ENCODE measurements at regions not wholly inside any gene's neighbourhood (a gene's known extent, or its start where the extent isn't known, plus 50 kb on each side); places are given as distances from the start of the nearest gene placed in this dataset.
"Not testable (repeated sequence)": the region's sequence is repeated elsewhere in the genome, so short reads cannot be mapped to it uniquely, and the experiment has no call there.

DNA sequence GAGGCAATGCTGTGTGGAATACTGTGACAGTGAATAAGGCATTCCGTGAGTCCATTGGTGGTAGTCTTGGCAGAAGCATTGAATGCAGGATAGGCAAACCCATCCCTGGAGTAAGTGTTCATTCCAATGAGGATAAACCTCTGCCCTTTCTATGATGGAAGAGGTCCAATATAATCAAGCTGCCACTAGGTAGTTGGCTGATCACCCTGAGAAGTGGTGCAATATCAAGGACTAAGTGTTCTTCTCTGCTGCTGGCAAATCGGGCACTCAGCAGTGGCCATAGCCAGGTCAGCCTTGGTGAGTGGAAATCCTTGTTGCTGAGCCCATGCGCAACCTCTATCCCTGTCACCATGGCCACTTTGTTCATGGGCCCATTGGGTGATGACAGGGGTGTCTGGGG lies 70.1 kb downstream of the FBXO4 start:
- no peaks in the 10 kb centered on the region for H3K9me3 ChIP-seq (ENCODE audit: control insufficient read depth, insufficient read depth, low read length)
- H3K36me3 ChIP-seq (ENCODE audit: insufficient read depth, low read length): no peaks in the 10 kb centered on the region
- H3K9ac ChIP-seq (ENCODE audit: low read depth, low read length): no peak overlapping the region
- no peaks in the 10 kb centered on the region for H3K4me1 ChIP-seq (ENCODE audit: insufficient read depth, low read length)

DNA sequence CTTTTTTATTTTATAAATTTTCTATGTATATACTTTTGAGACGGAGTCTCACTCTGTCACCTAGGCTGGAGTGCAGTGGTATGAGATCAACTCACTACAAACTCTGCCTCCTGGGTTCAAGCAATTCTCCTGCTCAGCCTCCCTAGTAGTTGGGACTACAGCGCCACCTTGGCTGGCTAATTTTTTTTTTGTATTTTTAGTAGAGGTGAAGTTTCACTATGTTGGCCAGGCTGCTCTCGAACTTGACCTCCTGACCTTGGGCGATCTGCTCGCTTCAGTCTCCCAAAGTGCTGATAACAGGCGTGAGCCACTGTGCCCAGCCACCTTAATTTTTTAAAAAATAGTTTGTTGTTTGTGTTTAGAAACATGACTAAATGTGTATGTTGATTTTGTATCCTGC lies 76.6 kb downstream of the FBXO4 start:
- H3K9me3 ChIP-seq (ENCODE audit: control insufficient read depth, insufficient read depth, low read length): no peaks in the 10 kb centered on the region
- H3K36me3 ChIP-seq (ENCODE audit: insufficient read depth, low read length): no peaks in the 10 kb centered on the region
- H3K9ac ChIP-seq (ENCODE audit: low read depth, low read length): no peak overlapping the region
- H3K4me1 ChIP-seq (ENCODE audit: insufficient read depth, low read length): no peaks in the 10 kb centered on the region

DNA sequence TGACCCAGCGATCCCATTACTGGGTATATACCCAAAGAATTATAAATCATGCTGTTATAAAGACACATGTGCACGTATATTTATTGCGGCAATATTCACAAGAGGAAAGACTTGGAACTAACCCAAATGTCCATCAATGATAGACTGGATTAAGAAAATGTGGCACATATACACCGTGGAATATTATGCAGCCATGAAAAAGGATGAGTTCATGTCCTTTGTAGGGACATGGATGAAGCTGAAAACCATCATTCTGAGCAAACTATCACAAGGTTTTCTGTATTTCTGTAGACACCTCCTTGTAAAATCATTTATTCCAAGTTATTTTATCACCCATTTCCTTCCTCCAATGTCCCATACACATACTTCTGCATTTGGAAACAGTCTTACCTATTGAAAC lies 78.8 kb downstream of the FBXO4 start:
- not testable (repeated sequence) for H3K4me1 ChIP-seq (ENCODE audit: insufficient read depth, low read length); H3K9me3 ChIP-seq (ENCODE audit: control insufficient read depth, insufficient read depth, low read length); H3K36me3 ChIP-seq (ENCODE audit: insufficient read depth, low read length); H3K9ac ChIP-seq (ENCODE audit: low read depth, low read length)

DNA sequence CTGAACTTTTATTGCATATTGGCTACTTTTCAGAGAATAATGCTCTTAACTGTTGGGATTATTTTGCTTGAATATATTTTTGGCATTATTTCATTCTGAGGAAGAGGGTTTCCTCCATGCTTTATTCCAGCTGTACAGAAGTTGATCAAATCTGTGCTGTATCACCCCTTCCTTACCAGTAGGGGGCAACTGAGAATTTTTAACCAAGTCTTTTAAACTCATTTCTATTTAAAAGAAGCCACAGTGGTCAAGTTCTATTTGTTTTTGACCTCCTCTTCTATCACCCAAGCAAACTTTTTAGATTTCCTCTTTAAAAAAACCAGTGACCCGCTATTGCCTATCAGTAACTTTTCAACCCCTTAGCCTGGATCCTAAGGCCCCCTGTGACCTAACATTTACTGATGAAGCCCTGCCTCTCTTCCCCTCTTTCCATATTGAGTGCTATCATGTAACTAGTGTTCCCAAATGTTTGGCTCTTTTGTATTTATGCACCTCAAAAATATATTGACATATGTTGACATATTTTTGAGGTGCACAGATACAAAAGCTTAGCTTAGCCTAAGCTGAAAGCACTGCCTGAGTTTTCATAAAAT lies 80.6 kb downstream of the FBXO4 start:
- no peaks in the 10 kb centered on the region for H3K36me3 ChIP-seq (ENCODE audit: insufficient read depth, low read length)
- no peak overlapping the region for H3K9ac ChIP-seq (ENCODE audit: low read depth, low read length)
- H3K9me3 ChIP-seq (ENCODE audit: control insufficient read depth, insufficient read depth, low read length): no peaks in the 10 kb centered on the region
- H3K4me1 ChIP-seq (ENCODE audit: insufficient read depth, low read length): no peaks in the 10 kb centered on the region

DNA sequence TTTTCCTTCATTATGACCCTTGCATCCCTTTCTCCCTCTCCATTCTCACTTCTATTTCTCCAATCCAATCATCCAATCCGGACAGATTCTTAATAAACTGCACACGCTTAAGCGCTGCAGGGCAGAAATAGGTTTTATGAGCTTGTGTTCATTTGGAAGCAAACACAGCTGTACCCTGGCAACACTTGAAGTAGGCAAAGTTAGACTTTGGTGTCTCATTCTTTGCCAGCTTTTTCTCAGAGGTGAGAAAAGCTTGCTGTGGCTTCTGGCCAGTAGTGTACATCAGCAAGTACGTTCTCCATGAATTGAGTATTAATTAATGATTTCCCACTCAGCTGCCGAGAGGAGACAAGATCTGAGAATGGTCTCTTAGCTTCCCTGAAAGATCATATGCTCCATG lies 88.5 kb downstream of the FBXO4 start:
- Histone ChIP-seq H3K4me1 (ENCODE audit: insufficient read depth, low read length) (no peaks in the 10 kb centered on the region), H3K36me3 (ENCODE audit: insufficient read depth, low read length) (no peaks in the 10 kb centered on the region), H3K9ac (ENCODE audit: low read depth, low read length) (no peak overlapping the region), H3K9me3 (ENCODE audit: control insufficient read depth, insufficient read depth, low read length) (no peaks in the 10 kb centered on the region)

DNA sequence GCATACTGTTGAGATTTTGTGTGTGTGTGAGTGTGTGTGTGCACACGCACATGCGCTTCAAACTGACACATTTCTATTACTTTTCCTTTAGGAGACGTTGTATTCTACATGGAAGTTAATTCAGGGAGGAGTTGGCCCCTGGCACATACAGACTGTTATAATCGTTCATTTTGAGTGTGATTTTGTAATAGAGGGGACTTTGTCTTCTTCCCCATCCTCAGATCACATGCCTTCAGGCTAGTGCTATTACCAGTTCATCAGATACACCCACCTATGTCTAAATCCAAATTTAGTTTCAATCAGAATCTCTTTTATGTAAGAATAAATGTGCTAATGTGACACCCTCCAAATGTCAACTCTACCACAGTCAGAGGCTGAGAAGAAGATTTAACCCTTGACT lies 90.2 kb downstream of the FBXO4 start:
- Histone ChIP-seq H3K9me3 (ENCODE audit: control insufficient read depth, insufficient read depth, low read length) (no peaks in the 10 kb centered on the region), H3K36me3 (ENCODE audit: insufficient read depth, low read length) (no peaks in the 10 kb centered on the region), H3K4me1 (ENCODE audit: insufficient read depth, low read length) (no peaks in the 10 kb centered on the region), H3K9ac (ENCODE audit: low read depth, low read length) (no peak overlapping the region)

DNA sequence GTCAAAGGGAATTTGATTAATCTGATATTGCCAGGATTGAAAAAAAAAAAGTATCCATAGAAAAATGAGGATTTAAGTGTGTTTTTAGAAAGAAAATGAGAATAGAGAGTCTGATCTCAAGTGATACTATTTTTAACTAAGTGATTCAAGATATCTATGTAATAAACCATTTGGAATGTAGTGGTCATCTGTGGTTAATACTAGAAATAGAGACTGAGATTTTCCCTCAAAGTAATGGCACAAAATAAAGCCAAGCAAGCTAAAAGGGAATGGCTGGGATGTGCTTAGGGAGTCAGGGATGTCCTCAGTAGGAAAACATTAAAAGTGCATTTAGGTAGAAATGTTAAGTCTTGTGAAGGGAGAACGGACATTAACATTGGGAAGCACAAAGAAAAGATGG lies 90.6 kb downstream of the FBXO4 start:
- Histone ChIP-seq H3K9ac (ENCODE audit: low read depth, low read length) (no peak overlapping the region), H3K36me3 (ENCODE audit: insufficient read depth, low read length) (no peaks in the 10 kb centered on the region), H3K4me1 (ENCODE audit: insufficient read depth, low read length) (peaks cover 2% of the 10 kb centered on the region; the same call in 1 of the 2 replicates), H3K9me3 (ENCODE audit: control insufficient read depth, insufficient read depth, low read length) (no peaks in the 10 kb centered on the region)

DNA sequence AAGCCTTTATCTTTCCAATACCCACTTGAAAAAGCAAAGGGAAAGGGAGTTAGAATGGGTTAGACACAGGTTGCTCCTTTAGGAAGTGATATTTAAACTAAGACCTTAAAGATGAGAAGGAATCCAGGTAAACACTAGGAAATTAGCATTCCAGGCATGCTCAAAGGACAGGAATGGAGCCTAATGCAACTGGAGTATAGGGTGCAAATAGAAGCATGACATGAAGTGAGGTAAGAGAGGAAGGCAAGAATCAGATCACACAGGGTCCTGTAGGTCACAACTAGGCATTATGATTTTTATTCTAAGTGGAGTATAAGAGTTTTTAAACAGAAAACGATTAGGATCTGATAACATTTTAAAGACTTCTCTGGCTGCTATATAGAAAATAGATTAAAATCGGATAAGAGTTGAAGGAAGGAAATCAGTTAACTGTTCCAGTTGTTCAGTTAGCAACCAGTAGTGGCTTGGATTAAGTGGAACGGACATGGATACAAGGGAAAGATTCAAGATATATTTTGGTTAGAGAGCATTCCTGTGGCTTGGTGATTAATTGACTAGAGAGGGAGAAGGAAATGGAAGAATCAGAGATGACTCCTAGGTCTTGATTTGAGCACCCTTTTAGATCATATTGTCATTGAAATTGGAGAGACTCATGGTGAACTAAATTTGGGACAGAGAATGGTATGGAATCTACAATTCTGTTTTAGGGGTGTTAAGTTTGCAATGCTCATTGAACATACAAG lies 95.9 kb downstream of the FBXO4 start:
- no peaks in the 10 kb centered on the region for H3K36me3 ChIP-seq (ENCODE audit: insufficient read depth, low read length)
- no peaks in the 10 kb centered on the region for H3K9me3 ChIP-seq (ENCODE audit: control insufficient read depth, insufficient read depth, low read length)
- H3K4me1 ChIP-seq (ENCODE audit: insufficient read depth, low read length): peaks cover 4% of the 10 kb centered on the region; the same call in 1 of the 2 replicates
- no peak overlapping the region for H3K9ac ChIP-seq (ENCODE audit: low read depth, low read length)

DNA sequence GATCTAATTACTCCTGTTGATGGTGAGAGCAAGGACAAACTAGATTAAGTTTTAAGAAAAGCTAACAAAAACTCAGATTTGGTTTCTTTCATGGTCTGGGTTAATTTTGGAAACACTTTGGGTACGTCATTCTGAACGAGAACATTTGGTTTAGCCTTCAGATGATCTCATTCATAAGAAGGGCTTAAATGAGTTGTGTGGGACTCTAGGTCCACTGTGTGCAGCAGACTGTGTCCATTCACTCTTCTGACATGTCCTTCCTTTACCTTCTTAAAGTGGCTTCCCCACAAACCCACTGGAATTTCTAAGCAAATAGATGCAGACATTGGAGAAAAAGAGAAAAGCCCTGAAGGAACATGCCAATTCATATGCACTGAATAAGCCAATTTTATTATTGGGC lies 96.8 kb downstream of the FBXO4 start:
- H3K9ac ChIP-seq (ENCODE audit: low read depth, low read length): no peak overlapping the region
- H3K36me3 ChIP-seq (ENCODE audit: insufficient read depth, low read length): no peaks in the 10 kb centered on the region
- H3K9me3 ChIP-seq (ENCODE audit: control insufficient read depth, insufficient read depth, low read length): no peaks in the 10 kb centered on the region
- peaks cover 4% of the 10 kb centered on the region; the same call in 1 of the 2 replicates for H3K4me1 ChIP-seq (ENCODE audit: insufficient read depth, low read length)

DNA sequence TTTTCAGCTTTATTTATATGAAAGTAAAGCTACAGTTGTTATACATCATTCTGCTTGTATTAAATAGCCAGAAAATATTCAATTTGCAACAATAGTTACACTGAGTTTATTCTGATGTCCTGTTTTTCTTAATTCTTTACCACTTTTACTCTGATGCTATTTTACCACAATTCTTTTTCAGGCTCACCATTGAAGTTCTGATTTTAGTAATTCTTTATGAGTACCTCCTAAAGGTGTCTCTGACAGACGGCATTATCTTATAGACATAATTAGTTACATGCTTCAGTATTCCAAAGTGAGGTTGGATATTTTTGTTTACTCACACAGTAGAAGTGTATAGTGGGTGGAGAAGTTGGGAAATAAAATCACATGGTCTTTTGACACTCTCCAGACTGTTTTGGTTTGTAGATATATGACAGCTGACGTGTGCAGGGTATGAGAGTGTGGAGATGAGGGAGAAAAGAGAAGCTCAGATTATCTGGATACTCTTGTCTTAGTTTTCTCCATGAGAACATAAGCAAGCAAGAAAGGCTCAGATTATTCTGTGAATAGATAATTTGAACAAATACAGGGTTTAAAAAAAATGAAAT lies 97.4 kb downstream of the FBXO4 start:
- Histone ChIP-seq H3K9ac (ENCODE audit: low read depth, low read length) (no peak overlapping the region), H3K9me3 (ENCODE audit: control insufficient read depth, insufficient read depth, low read length) (no peaks in the 10 kb centered on the region), H3K4me1 (ENCODE audit: insufficient read depth, low read length) (peaks cover 4% of the 10 kb centered on the region; the same call in 1 of the 2 replicates), H3K36me3 (ENCODE audit: insufficient read depth, low read length) (no peaks in the 10 kb centered on the region)

DNA sequence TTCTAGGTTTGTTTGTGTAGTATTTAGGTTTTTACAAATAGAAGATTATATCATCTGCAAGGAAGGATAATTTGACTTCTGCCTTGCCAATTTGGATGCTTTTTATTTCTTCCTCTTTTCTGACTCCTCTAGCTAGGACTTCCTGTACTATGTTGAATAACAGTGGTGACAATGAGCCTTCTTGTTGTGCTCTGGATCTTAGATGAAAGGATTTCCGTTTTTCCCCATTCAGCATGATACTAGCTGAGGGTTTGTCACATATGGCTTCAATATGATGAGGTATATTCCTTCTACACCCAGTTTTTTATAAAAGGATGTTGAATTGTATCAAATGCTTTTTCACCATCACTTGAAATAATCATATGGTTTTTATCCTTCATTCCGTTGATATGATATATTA lies 101.4 kb downstream of the FBXO4 start:
- H3K9ac ChIP-seq (ENCODE audit: low read depth, low read length): no peak overlapping the region
- H3K4me1 ChIP-seq (ENCODE audit: insufficient read depth, low read length): no peaks in the 10 kb centered on the region
- H3K9me3 ChIP-seq (ENCODE audit: control insufficient read depth, insufficient read depth, low read length): no peaks in the 10 kb centered on the region
- H3K36me3 ChIP-seq (ENCODE audit: insufficient read depth, low read length): no peaks in the 10 kb centered on the region

DNA sequence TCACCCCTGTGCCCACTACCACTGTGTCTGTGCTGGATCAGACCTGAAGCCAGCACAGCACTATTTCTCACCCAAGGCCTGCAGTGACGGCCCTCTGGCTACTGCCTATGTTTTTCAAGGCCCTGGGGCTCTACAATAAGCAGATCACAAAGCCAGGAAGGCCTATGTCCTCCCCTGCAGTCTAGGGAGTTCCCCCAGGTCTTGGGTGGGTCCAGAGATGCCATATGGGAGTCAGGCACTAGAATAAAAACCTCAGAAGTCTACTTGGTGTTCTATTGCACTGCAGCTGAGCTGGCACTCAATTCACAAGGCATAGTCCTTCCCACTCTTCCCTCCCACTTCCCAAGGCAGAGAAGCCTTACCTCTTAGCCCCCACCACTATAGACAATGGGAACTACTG lies 107.1 kb downstream of the FBXO4 start:
- Histone ChIP-seq H3K36me3 (ENCODE audit: insufficient read depth, low read length) (no peaks in the 10 kb centered on the region), H3K9me3 (ENCODE audit: control insufficient read depth, insufficient read depth, low read length) (no peaks in the 10 kb centered on the region), H3K9ac (ENCODE audit: low read depth, low read length) (no peak overlapping the region), H3K4me1 (ENCODE audit: insufficient read depth, low read length) (no peaks in the 10 kb centered on the region)

DNA sequence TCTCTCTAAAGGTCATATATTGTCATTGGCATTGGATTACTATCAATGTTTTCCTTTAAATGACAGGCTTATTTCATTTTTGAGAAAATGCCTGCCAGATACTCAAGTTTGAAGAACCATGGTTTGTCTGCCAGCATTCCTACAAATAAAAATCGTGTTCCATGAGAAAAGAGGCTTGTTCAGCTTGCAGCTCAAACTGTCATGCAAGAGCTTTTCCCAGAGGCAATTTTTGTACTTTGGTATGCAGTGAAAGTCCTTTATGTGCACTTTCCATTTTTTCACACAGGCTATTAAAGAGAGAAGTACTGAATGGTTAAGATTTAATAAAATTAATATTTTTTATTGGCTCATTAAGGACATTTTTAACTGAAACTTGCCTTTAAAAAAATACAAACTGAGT lies 110.4 kb downstream of the FBXO4 start:
- no peaks in the 10 kb centered on the region for H3K9me3 ChIP-seq (ENCODE audit: control insufficient read depth, insufficient read depth, low read length)
- no peaks in the 10 kb centered on the region for H3K36me3 ChIP-seq (ENCODE audit: insufficient read depth, low read length)
- H3K9ac ChIP-seq (ENCODE audit: low read depth, low read length): no peak overlapping the region
- no peaks in the 10 kb centered on the region for H3K4me1 ChIP-seq (ENCODE audit: insufficient read depth, low read length)

DNA sequence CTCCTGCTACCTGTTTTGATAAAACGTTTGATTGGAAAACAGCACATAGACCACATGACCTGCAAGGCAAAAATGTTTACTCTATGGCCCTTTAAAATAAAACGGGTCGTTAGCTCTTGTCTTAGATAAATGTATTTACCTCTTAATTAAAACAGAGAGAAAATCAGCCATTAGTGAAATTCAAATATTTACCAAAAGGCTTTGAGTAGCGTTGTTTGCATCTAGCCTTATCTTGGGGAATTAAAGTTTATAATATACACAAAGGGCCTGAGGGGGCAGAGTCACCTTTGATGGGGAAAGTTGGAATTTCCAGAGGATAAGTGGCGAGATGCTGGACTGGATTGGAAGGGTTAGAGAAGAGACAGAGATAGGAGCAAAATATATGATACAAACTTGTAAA lies 111.3 kb downstream of the FBXO4 start:
- Histone ChIP-seq H3K9ac (ENCODE audit: low read depth, low read length) (no peak overlapping the region), H3K36me3 (ENCODE audit: insufficient read depth, low read length) (no peaks in the 10 kb centered on the region), H3K9me3 (ENCODE audit: control insufficient read depth, insufficient read depth, low read length) (no peaks in the 10 kb centered on the region), H3K4me1 (ENCODE audit: insufficient read depth, low read length) (no peaks in the 10 kb centered on the region; the same call in 1 of the 2 replicates)

DNA sequence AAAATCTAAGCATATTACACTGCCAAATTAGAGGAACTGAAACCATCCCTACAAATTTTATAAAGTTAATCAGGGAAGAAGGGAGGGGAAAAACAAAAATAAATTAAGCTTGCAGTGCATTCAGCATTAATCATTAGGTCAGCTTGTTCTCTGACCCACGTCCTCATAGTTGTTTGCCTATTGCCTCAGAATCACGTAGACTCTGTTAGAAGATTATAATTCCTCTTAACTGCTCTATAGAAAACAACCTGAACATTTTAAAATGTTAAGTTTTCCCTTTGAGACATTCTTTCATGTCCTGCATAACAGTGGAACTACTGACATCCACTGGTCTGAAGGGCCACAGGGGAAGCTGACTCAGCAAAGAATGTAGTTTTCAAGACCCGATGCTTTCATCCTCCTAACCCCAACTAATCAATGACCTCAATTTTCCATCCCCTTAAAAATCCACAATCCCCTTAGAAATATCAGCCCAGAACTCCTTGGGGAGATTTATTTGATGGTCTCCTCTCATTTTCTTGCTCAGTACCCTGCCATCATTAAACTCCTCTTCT lies 112.4 kb downstream of the FBXO4 start:
- no peak overlapping the region for H3K9ac ChIP-seq (ENCODE audit: low read depth, low read length)
- H3K9me3 ChIP-seq (ENCODE audit: control insufficient read depth, insufficient read depth, low read length): no peaks in the 10 kb centered on the region
- H3K36me3 ChIP-seq (ENCODE audit: insufficient read depth, low read length): no peaks in the 10 kb centered on the region
- no peaks in the 10 kb centered on the region; the same call in 1 of the 2 replicates for H3K4me1 ChIP-seq (ENCODE audit: insufficient read depth, low read length)

Data from ES-I3 (cell line).